GM19240 (cell line): ENCODE measurements at regions not wholly inside any gene's neighbourhood (a gene's known extent, or its start where the extent isn't known, plus 50 kb on each side); places are given as distances from the start of the nearest gene placed in this dataset.

Source experiments
- DNase-seq: peaks from one replicate; pipeline ENCODE4 v3.0.0; 2011; ENCODE audit warnings: low spot score; ENCODE audit not compliant: insufficient read length

GRCh38 chr14:34350903-34351302 is 111.1 kb downstream of the SPTSSA start:
- DNase-seq = no peak

GRCh38 chr14:34348592-34348991 is 113.4 kb downstream of the SPTSSA start:
- no peak for DNase-seq

- DNase-seq = no peak
Measured at GRCh38 chr14:34347683-34348082, 114.4 kb downstream of the SPTSSA start.

- no peak for DNase-seq
Measured at GRCh38 chr14:34345718-34346465, 116.1 kb downstream of the SPTSSA start.

- no peak for DNase-seq
Measured at GRCh38 chr14:34344318-34344717, 117.7 kb downstream of the SPTSSA start.

GRCh38 chr14:34340025-34340625 is 121.9 kb downstream of the SPTSSA start:
- DNase-seq = no peak

GRCh38 chr14:34338056-34338455 is 124.0 kb downstream of the SPTSSA start:
- DNase-seq = no peak

- no peak for DNase-seq
Measured at GRCh38 chr14:34336501-34336900, 125.5 kb downstream of the SPTSSA start.

GRCh38 chr14:34335968-34336367 is 126.1 kb downstream of the SPTSSA start:
- no peak for DNase-seq

GRCh38 chr14:34334329-34334728 is 127.7 kb downstream of the SPTSSA start:
- no peak for DNase-seq

GRCh38 chr14:34331728-34332623 is 130.1 kb downstream of the SPTSSA start:
- DNase-seq = no peak

- no peak for DNase-seq
Measured at GRCh38 chr14:34330846-34331245, 131.2 kb downstream of the SPTSSA start.

- DNase-seq = no peak
Measured at GRCh38 chr14:34329301-34329700, 132.7 kb downstream of the SPTSSA start.

- DNase-seq = no peak
Measured at GRCh38 chr14:34328178-34328577, 133.9 kb downstream of the SPTSSA start.

- DNase-seq = no peak
Measured at GRCh38 chr14:34325493-34325892, 136.5 kb downstream of the SPTSSA start.

- DNase-seq = no peak
Measured at GRCh38 chr14:34324363-34324795, 137.7 kb downstream of the SPTSSA start.

- DNase-seq = peak; percentile 21
Measured at GRCh38 chr14:34322940-34323418, 139.1 kb downstream of the SPTSSA start.

GRCh38 chr14:34319140-34319539 is 142.9 kb downstream of the SPTSSA start:
- DNase-seq = no peak

- no peak for DNase-seq
Measured at GRCh38 chr14:34318014-34318413, 144.0 kb downstream of the SPTSSA start.

- no peak for DNase-seq
Measured at GRCh38 chr14:34310724-34311123, 151.3 kb downstream of the SPTSSA start.

GRCh38 chr14:34303811-34304210 is 158.2 kb downstream of the SPTSSA start:
- DNase-seq = no peak

- DNase-seq = no peak
Measured at GRCh38 chr14:34302654-34303053, 159.4 kb downstream of the SPTSSA start.
